Astrocyte of the cerebellum (primary cell): ENCODE measurements at regions not wholly inside any gene's neighbourhood (a gene's known extent, or its start where the extent isn't known, plus 50 kb on each side); places are given as distances from the start of the nearest gene placed in this dataset.
"Not testable (repeated sequence)": the region's sequence is repeated elsewhere in the genome, so short reads cannot be mapped to it uniquely, and the experiment has no call there.

Experiments
- DNase-seq: peaks from one replicate; pipeline ENCODE4 v3.0.0-alpha.2; 2011; ENCODE audit warnings: low read depth
- H3K4me3 ChIP-seq: 2 replicates; pipeline ENCODE4 v1.5.1; 2011; ENCODE audit warnings: mild to moderate bottlenecking, low read depth, low read length, moderate library complexity
- in situ Hi-C: cut with HindIII; loops from 2 replicates; pipeline ENCODE4 v1.10.0; 2017; ENCODE audit warnings: low sequenced_read_pairs
- TF ChIP-seq, protein P1 (sequence below): IDR thresholded peaks from 2 replicates; pipeline ENCODE4 v1.5.1; 2012; ENCODE audit warnings: low read length, low read depth, moderate library complexity, mild to moderate bottlenecking; ENCODE audit errors: missing control alignments

GRCh38 chr12:125549171-125549570, 483.9 kb downstream of the AACS start:
- in situ Hi-C loops = no loop called here
- TF ChIP-seq, protein P1, sequence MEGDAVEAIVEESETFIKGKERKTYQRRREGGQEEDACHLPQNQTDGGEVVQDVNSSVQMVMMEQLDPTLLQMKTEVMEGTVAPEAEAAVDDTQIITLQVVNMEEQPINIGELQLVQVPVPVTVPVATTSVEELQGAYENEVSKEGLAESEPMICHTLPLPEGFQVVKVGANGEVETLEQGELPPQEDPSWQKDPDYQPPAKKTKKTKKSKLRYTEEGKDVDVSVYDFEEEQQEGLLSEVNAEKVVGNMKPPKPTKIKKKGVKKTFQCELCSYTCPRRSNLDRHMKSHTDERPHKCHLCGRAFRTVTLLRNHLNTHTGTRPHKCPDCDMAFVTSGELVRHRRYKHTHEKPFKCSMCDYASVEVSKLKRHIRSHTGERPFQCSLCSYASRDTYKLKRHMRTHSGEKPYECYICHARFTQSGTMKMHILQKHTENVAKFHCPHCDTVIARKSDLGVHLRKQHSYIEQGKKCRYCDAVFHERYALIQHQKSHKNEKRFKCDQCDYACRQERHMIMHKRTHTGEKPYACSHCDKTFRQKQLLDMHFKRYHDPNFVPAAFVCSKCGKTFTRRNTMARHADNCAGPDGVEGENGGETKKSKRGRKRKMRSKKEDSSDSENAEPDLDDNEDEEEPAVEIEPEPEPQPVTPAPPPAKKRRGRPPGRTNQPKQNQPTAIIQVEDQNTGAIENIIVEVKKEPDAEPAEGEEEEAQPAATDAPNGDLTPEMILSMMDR = no peak
- no peak overlapping the region for H3K4me3 ChIP-seq
- no peak for DNase-seq

DNA sequence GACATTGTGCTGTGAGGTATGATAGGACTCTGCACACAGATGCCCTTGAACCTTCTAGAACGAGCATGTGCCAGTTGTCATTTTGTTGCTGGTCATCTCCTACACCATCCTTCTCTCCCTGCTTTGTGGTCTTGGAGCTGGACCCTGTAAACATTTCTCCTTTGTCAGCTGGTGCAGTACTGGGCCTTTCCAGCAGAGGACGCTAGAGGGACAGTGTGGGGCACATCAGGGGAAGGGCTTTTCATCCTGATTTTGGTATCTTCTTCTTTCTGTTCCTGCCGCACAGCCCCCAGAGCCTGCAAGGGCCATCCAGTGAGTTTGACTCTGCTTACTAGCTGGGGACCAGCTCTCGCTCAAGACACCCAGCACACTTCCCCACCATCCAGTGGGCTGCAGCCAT, 484.6 kb downstream of the AACS start:
- in situ Hi-C loops = no loop called here
- no peak overlapping the region for H3K4me3 ChIP-seq
- DNase-seq = no peak
- TF ChIP-seq, protein P1 = peak; percentile 34

DNA sequence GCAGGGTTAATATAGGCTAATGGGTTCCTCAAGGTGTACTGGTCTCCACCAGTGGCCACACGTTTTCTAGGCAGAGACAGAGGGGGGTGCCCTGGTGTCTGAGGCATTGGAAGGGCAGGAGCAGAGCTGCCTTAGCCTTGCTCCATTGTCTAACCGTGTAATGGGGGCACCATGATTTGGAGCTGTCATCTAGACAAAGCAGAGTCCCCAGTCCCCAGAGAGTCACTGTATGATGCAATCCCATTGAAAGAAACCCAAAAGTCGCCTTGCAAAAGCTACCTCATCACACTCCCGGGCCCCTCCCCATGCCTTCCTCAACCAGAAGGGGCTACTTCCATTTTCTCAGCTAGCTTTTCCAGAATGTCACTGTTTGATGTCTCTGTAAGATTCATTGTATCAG, 487.1 kb downstream of the AACS start:
- in situ Hi-C loops = no loop called here
- TF ChIP-seq, protein P1 = no peak
- no peak for DNase-seq
- H3K4me3 ChIP-seq = no peak overlapping the region

- DNase-seq, in situ Hi-C loops, H3K4me3 ChIP-seq: not testable (repeated sequence)
These were observed 495.8 kb downstream of the AACS start for GRCh38 chr12:125561008-125561407.

GRCh38 chr12:125564753-125565152, 499.5 kb downstream of the AACS start:
- in situ Hi-C loops = no loop called here
- TF ChIP-seq, protein P1 = no peak
- no peak for DNase-seq

DNA sequence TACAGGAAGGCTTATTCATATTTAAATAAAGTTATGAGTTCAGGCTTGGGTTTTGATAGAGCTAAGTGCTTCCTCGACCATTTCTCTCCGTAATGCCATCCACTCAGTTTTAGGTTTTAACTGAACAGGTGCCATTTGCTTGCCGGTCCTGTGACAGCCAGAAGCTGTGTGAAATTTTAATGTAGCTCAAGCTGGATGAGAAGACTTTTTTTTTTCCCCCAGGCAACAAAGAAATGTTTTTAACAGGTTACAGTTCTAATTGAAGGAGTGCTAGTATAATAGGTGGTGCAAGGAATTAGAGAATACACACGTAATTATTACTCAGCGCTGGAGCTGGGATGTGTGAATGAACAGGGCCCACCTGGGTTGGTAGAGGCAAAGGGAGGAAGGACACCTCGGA, 502.3 kb downstream of the AACS start:
- TF ChIP-seq, protein P1 = no peak
- no peak overlapping the region for H3K4me3 ChIP-seq
- DNase-seq = no peak
- in situ Hi-C loops = no loop called here

More at GRCh38 chr12:125564753-125565152, 499.5 kb downstream of the AACS start:
- no peak overlapping the region for H3K4me3 ChIP-seq

- TF ChIP-seq, protein P1 = no peak
- DNase-seq = no peak
- in situ Hi-C loops = no loop called here
These were observed 503.1 kb downstream of the AACS start for GRCh38 chr12:125568306-125568705.

More at GRCh38 chr12:125568306-125568705, 503.1 kb downstream of the AACS start:
- H3K4me3 ChIP-seq = no peak overlapping the region
